NCI-H1417 treated with DMSO at 0.1 percent for 48 hours (cell line): ENCODE measurements at regions not wholly inside any gene's neighbourhood (a gene's known extent, or its start where the extent isn't known, plus 50 kb on each side); places are given as distances from the start of the nearest gene placed in this dataset.
"Not testable (repeated sequence)": the region's sequence is repeated elsewhere in the genome, so short reads cannot be mapped to it uniquely, and the experiment has no call there.

Source experiments
- DNase-seq: peaks from one replicate; lab custom pipeline; 2025; lab: John Stamatoyannopoulos, UW

GRCh38 chr11:101292661-101293240, 163.1 kb upstream of the PGR start:
- DNase-seq = no peak

- DNase-seq = no peak
Observed at GRCh38 chr11:101291279-101291678, 161.7 kb upstream of the PGR start.

GRCh38 chr11:101288392-101288791, 158.8 kb upstream of the PGR start:
- no peak for DNase-seq

- DNase-seq = no peak
Observed at GRCh38 chr11:101279728-101280127, 150.1 kb upstream of the PGR start.

- peak; percentile 91 for DNase-seq
Observed at GRCh38 chr11:101278286-101278685, 148.7 kb upstream of the PGR start.

- no peak for DNase-seq
Observed at GRCh38 chr11:101277036-101277435, 147.4 kb upstream of the PGR start.

- no peak for DNase-seq
Observed at GRCh38 chr11:101269990-101270660, 140.5 kb upstream of the PGR start.

GRCh38 chr11:101269390-101269789, 139.8 kb upstream of the PGR start:
- no peak for DNase-seq

GRCh38 chr11:101267654-101268053, 138.0 kb upstream of the PGR start:
- DNase-seq = no peak

GRCh38 chr11:101264306-101264705, 134.7 kb upstream of the PGR start:
- DNase-seq = no peak

- DNase-seq = no peak
Observed at GRCh38 chr11:101262995-101263394, 133.4 kb upstream of the PGR start.

GRCh38 chr11:101262258-101262657, 132.6 kb upstream of the PGR start:
- no peak for DNase-seq

- no peak for DNase-seq
Observed at GRCh38 chr11:101255036-101255435, 125.4 kb upstream of the PGR start.

- DNase-seq = no peak
Observed at GRCh38 chr11:101254037-101254436, 124.4 kb upstream of the PGR start.

- DNase-seq = not testable (repeated sequence)
Observed at GRCh38 chr11:101245635-101246034, 116.0 kb upstream of the PGR start.

GRCh38 chr11:101245081-101245480, 115.5 kb upstream of the PGR start:
- DNase-seq = not testable (repeated sequence)

GRCh38 chr11:101241160-101241795, 111.7 kb upstream of the PGR start:
- DNase-seq = no peak

- DNase-seq = not testable (repeated sequence)
Observed at GRCh38 chr11:101231207-101231834, 101.7 kb upstream of the PGR start.

- no peak for DNase-seq
Observed at GRCh38 chr11:101226617-101227016, 97.0 kb upstream of the PGR start.

- no peak for DNase-seq
Observed at GRCh38 chr11:101224221-101224620, 94.6 kb upstream of the PGR start.

GRCh38 chr11:101218091-101218490, 88.5 kb upstream of the PGR start:
- not testable (repeated sequence) for DNase-seq

GRCh38 chr11:101216091-101216490, 86.5 kb upstream of the PGR start:
- DNase-seq = not testable (repeated sequence)

- no peak for DNase-seq
Observed at GRCh38 chr11:101215069-101215468, 85.5 kb upstream of the PGR start.
